ENCODE measurements at regions not wholly inside any gene's neighbourhood (a gene's known extent, or its start where the extent isn't known, plus 50 kb on each side); places are given as distances from the start of the nearest gene placed in this dataset.

DNA sequence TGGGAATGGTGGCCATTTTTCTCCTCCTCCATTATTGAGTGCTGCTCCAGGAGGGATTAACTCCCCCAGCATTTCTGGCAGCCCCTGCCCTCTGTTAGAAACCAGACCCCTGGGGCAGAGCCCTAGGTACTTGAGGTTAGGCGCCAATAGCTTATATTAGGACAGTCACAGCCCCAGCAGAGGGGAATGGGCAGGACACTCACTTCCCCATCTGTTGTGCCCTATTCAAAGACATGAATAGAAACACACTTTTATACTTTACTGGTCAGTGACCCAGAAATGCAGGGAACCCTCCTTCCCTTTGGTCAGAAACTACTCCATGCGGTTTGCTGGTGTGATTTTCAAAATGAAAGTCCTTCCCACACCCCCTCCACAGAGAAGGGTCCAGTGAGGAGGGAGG is 267.7 kb downstream of the PTBP2 start:
- DNase-seq (ENCODE audit: low read depth) = no peak
- TF ChIP-seq, protein P1, sequence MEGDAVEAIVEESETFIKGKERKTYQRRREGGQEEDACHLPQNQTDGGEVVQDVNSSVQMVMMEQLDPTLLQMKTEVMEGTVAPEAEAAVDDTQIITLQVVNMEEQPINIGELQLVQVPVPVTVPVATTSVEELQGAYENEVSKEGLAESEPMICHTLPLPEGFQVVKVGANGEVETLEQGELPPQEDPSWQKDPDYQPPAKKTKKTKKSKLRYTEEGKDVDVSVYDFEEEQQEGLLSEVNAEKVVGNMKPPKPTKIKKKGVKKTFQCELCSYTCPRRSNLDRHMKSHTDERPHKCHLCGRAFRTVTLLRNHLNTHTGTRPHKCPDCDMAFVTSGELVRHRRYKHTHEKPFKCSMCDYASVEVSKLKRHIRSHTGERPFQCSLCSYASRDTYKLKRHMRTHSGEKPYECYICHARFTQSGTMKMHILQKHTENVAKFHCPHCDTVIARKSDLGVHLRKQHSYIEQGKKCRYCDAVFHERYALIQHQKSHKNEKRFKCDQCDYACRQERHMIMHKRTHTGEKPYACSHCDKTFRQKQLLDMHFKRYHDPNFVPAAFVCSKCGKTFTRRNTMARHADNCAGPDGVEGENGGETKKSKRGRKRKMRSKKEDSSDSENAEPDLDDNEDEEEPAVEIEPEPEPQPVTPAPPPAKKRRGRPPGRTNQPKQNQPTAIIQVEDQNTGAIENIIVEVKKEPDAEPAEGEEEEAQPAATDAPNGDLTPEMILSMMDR (IDR thresholded peaks at IDR 0.05; ENCODE audit: low read depth, low read length, missing control alignments) = no peak
- H3K4me3 ChIP-seq (ENCODE audit: low read depth, low read length) = no peak overlapping the region

DNA sequence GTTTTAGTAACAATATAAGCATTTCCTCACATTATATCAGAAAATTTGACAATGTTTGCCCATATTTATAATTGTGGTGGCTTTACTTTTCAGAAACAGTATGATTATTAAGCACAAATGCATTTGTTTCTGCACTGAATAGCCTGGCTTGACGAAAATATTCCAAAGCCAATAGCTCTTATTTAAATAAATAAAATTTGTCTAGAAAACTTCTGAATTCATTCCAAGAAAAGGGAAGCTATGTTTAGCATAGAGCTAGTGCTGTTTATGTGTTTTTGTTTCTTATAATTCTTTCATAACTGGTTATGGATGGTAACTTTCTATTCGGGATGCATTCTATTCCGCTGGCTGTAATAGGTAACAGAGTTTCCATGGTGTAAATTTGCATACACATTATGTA is 268.6 kb downstream of the PTBP2 start:
- no peak overlapping the region for H3K4me3 ChIP-seq (ENCODE audit: low read depth, low read length)
- no peak for DNase-seq (ENCODE audit: low read depth)
- TF ChIP-seq, protein P1 (IDR thresholded peaks at IDR 0.05; ENCODE audit: low read depth, low read length, missing control alignments) = no peak

DNA sequence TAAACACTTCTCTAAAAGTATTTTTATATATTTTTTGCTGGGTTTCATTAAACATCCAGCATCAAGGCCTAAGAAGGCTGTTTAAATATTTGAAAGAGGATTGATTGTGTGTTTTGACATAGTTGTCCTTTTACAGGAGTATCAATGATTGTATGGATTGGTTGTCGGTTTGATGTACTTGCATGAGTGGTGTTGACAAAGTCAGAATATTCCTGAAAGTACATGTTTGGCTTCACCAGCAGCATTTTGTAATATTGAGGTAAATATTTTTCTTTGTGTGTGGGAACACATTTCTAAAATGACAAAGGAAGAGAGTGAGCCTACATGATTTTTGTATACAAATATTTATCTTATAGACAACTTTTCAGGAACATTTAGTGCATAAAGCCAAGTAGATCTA is 269.7 kb downstream of the PTBP2 start:
- DNase-seq (ENCODE audit: low read depth) = no peak
- TF ChIP-seq, protein P1 (IDR thresholded peaks at IDR 0.05; ENCODE audit: low read depth, low read length, missing control alignments) = no peak
- H3K4me3 ChIP-seq (ENCODE audit: low read depth, low read length) = no peak overlapping the region

DNA sequence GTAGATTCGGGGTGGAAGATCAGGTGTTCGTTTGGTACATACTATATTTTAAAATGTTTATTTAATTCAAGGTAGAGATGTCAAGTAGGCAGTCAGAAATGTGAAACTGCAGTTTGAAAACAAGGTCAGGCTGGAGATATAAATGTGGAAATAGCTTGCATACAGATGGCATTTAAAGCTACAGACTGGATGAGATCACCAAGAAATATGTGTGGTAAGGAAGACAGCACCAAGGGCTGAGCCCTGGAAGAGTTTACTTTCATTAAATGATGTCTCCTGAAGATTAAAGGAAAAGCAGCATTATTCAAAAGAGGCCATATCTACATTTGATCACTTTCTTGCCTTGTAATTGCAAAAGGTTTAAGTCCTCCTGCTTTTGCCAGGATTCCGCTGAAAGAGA is 271.3 kb downstream of the PTBP2 start:
- H3K4me3 ChIP-seq (ENCODE audit: low read depth, low read length) = no peak overlapping the region
- no peak for DNase-seq (ENCODE audit: low read depth)
- TF ChIP-seq, protein P1 (IDR thresholded peaks at IDR 0.05; ENCODE audit: low read depth, low read length, missing control alignments) = no peak

DNA sequence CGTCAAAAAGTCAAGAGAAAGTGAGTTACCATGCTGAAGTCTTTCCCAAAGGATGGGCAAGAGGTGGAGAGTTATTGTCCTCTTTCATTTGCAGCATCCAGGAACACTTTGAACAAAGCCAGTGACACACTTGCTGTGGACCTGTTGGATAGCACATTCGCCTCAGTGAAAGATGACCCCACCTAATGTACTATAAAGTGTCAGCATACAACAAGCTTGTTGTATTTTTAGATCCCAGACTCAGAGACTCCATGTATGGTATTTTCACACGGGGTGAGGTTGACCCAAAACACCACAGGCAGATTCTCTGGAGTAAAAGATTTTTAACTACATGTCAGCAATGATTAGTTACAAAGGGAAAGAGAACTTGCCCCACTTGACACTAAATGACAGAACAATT is 273.8 kb downstream of the PTBP2 start:
- no peak for DNase-seq (ENCODE audit: low read depth)
- TF ChIP-seq, protein P1 (IDR thresholded peaks at IDR 0.05; ENCODE audit: low read depth, low read length, missing control alignments) = no peak
- no peak overlapping the region for H3K4me3 ChIP-seq (ENCODE audit: low read depth, low read length)

DNA sequence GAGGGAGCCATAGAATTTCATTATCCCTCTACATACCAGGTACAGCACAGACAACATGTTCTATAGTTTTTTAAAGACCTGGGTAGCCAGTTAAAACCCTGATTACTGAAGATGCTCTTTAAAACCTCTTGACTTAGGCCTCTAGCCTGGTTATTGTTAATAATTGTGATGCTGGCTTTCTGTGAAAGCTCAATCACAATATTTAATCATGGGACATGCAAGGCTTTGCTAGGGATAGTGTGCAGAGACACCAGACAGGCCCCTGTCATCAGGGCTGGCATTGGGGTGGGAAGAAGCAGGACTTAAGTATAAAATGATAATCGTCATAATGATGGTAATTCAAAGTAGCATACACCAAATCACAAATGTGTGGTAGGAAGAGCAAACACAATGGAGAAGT is 274.4 kb downstream of the PTBP2 start:
- no peak for DNase-seq (ENCODE audit: low read depth)
- TF ChIP-seq, protein P1 (IDR thresholded peaks at IDR 0.05; ENCODE audit: low read depth, low read length, missing control alignments) = no peak
- no peak overlapping the region for H3K4me3 ChIP-seq (ENCODE audit: low read depth, low read length)

DNA sequence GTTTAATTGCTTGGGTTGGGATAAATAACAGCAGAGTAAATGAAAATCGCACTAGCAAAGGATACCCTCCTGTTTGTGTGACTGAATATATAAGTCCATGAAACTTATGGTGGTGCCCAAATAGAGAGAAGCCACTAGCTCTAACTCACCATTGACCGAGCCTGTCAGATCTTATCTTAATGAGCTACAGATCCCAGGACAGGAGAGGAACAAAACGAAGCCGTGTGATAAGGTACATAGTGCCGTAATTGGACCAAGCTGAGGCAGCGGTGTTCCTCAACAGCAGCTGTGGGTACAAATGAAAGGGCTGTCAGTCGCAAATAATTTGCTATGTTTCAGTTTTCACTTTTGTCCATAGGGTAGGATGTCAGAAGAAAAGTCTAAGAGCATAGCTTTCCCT is 276.1 kb downstream of the PTBP2 start:
- H3K4me3 ChIP-seq (ENCODE audit: low read depth, low read length) = no peak overlapping the region
- no peak for DNase-seq (ENCODE audit: low read depth)
- TF ChIP-seq, protein P1 (IDR thresholded peaks at IDR 0.05; ENCODE audit: low read depth, low read length, missing control alignments) = no peak
